K562 (cell line): ENCODE measurements at regions not wholly inside any gene's neighbourhood (a gene's known extent, or its start where the extent isn't known, plus 50 kb on each side); places are given as distances from the start of the nearest gene placed in this dataset.

Experiments used
- ATAC-seq: fragments of 200-7000 bp; cut with Tn5 transposase; 3 replicates; pipeline ENCODE4 v1.9.1; 2020; ENCODE audit warnings: moderate library complexity
- BruUV-seq: library from RNA; stranded (reverse); fragments of 400-500 nt; replicated peaks from 2 replicates; lab custom pipeline; 2021; lab: Mats Ljungman, UMichigan
- CTCF ChIA-PET: fragments of 300-600 bp; formaldehyde crosslinking; extraction: SDS; loops from one replicate; lab custom pipeline; 2021; ENCODE audit warnings: low intra/inter-chr PET ratio; lab: Yijun Ruan, JAX
- POLR2A ChIA-PET: fragments of 300-600, 350-650 bp; sonication (Branson Sonifier 250); formaldehyde crosslinking; extraction: SDS; loops from one replicate; lab custom pipeline; 2021; ENCODE audit warnings: antibody characterized with exemption, inconsistent platforms; lab: Yijun Ruan, JAX
- DNase-seq, 4 experiments: peaks; one replicate each; pipeline versions ENCODE4 v3.0.0 to v3.0.0-alpha.2; 2011 to 2018; ENCODE audit warnings: low spot score in 3 of 4, mixed read lengths in 3 of 4; ENCODE audit errors: extremely low read depth in 1 of 4
- FAIRE-seq: peaks from 2 replicates; lab custom pipeline; 2011; peaks lifted over from hg19 to GRCh38; lab: Jason Lieb, UNC
- H2AFZ ChIP-seq: 2 replicates; pipeline ENCODE4 v1.6.0; 2011; ENCODE audit warnings: low read depth, low read length, control low read depth, inconsistent platforms
- H3K27ac ChIP-seq: fragments of 200-600 bp; 3 replicates; pipeline ENCODE4 v1.8.0; 2011; ENCODE audit warnings: low read depth, mild to moderate bottlenecking, control low read depth, inconsistent platforms, low read length, moderate library complexity, mixed read lengths; ENCODE audit errors: extremely low read depth
- H3K27me3 ChIP-seq, 2 experiments: fragments of 300-600 bp in 1 of 2; 2 replicates in 1 of 2; 3 replicates in 1 of 2; pipeline versions ENCODE4 v1.6.0 to v1.8.0; 2011; ENCODE audit warnings: inconsistent platforms in 2 of 2, low read length in 2 of 2, mild to moderate bottlenecking in 1 of 2, mixed read lengths in 1 of 2, moderate library complexity in 1 of 2; ENCODE audit not compliant: control insufficient read depth in 2 of 2, insufficient read depth in 2 of 2
- H3K36me3 ChIP-seq: fragments of 300-600 bp; 3 replicates; pipeline ENCODE4 v1.8.0; 2011; ENCODE audit warnings: mild to moderate bottlenecking, low read length, inconsistent platforms; ENCODE audit not compliant: control insufficient read depth, insufficient read depth
- H3K4me1 ChIP-seq, 2 experiments: fragments of 200-600 bp in 1 of 2; replicated peaks in 1 of 2; 2 replicates in 1 of 2; 3 replicates in 1 of 2; pipeline versions ENCODE4 v1.5.1 to v1.8.0; 2011; ENCODE audit warnings: inconsistent platforms in 2 of 2, low read length in 2 of 2, mild to moderate bottlenecking in 1 of 2, mixed read lengths in 1 of 2, moderate library complexity in 1 of 2; ENCODE audit not compliant: control insufficient read depth in 2 of 2, insufficient read depth in 2 of 2
- H3K4me2 ChIP-seq: 2 replicates; pipeline ENCODE4 v1.6.1; 2011; ENCODE audit warnings: low read length, control low read depth, inconsistent platforms, mixed read lengths; ENCODE audit not compliant: insufficient read depth
- H3K4me3 ChIP-seq: fragments of 200-600 bp; sonication (generic), shearing (Covaris generic); 2 replicates; pipeline ENCODE4 v1.5.1; 2016; ENCODE audit warnings: control low read depth, inconsistent platforms
- H3K79me2 ChIP-seq: fragments of 200-600 bp; 3 replicates; pipeline ENCODE4 v1.8.0; 2011; ENCODE audit warnings: low read length, inconsistent platforms; ENCODE audit not compliant: control insufficient read depth, insufficient read depth
- H3K9ac ChIP-seq, 2 experiments: 2 replicates each; pipeline versions ENCODE4 v1.6.0 to v1.6.1; 2011; ENCODE audit warnings: low read depth in 2 of 2, low read length in 2 of 2, control low read depth in 1 of 2, inconsistent platforms in 1 of 2, mild to moderate bottlenecking in 1 of 2, mixed read lengths in 1 of 2; ENCODE audit not compliant: insufficient read depth in 1 of 2
- H3K9me1 ChIP-seq: one replicate; pipeline ENCODE4 v1.6.0; 2011; ENCODE audit warnings: inconsistent platforms, mild to moderate bottlenecking, low read length, moderate library complexity; ENCODE audit not compliant: control insufficient read depth, insufficient read depth
- H3K9me3 ChIP-seq: replicated peaks from 2 replicates; pipeline ENCODE4 v1.5.1; 2011; ENCODE audit warnings: low read depth, low read length, inconsistent platforms; ENCODE audit not compliant: control insufficient read depth, insufficient read depth
- H4K20me1 ChIP-seq: replicated peaks from 2 replicates; pipeline ENCODE4 v1.6.1; 2011; ENCODE audit warnings: low read length, inconsistent platforms, mixed read lengths; ENCODE audit not compliant: control insufficient read depth, insufficient read depth
- CCAR2 ChIP-seq: fragments of 200-400 bp; formaldehyde crosslinking; IDR thresholded peaks from 2 replicates; pipeline ENCODE4 v1.6.1; 2017; ENCODE audit warnings: mild to moderate bottlenecking, low read depth, low read length
- CTCF ChIP-seq, 3 experiments: IDR thresholded peaks in 2 of 3; conservative IDR thresholded peaks in 1 of 3; 2 replicates each; pipeline ENCODE4 v1.5.1; 2011 to 2012; ENCODE audit warnings: low read length in 3 of 3, mild to moderate bottlenecking in 3 of 3, control low read depth in 2 of 3, improper control_type of control experiment in 1 of 3, inconsistent platforms in 1 of 3, low read depth in 1 of 3, mixed read lengths in 1 of 3, moderate library complexity in 1 of 3; ENCODE audit not compliant: insufficient read depth in 2 of 3
- PURB ChIP-seq: sonication (generic); formaldehyde crosslinking; IDR thresholded peaks from 2 replicates; pipeline ENCODE4 v1.9.0; 2021; ENCODE audit warnings: low read depth, mild to moderate bottlenecking, missing genetic modification reagents
- U2AF2 ChIP-seq: fragments of 200-400 bp; formaldehyde crosslinking; optimal IDR thresholded peaks from 2 replicates; pipeline ENCODE3; 2017; ENCODE audit warnings: low read depth, mild to moderate bottlenecking, low read length
- WGBS: fragments of 100-300 bp; shearing (Covaris generic); methylation state at CpG from one replicate; pipeline ENCODE4 v1.1.6; 2016; ENCODE audit warnings: low coverage, mixed read lengths; ENCODE audit not compliant: insufficient coverage; ENCODE audit errors: missing lambda C conversion rate; 5-methylcytosine and 5-hydroxymethylcytosine counted together
- in situ Hi-C: fragments of 300-500 bp; cut with MboI; formaldehyde crosslinking; loops from 4 replicates; pipeline ENCODE4 v1.15.0; 2018; ENCODE audit warnings: inconsistent platforms, mixed read lengths
- intact Hi-C: fragments of 100-400 bp; cut with micrococcal nuclease; formaldehyde crosslinking; loops from 2 replicates; pipeline ENCODE4 v1.14.2; 2022

- Histone ChIP-seq H3K27ac (no peak overlapping the region), H4K20me1 (no peaks in the 10 kb centered on the region), H3K4me3 (no peak overlapping the region), H3K9ac (no peak overlapping the region), H2AFZ (no peak overlapping the region), H3K4me1 (no peaks in the 10 kb centered on the region), H3K9me1 (no peaks in the 10 kb centered on the region), H3K36me3 (no peaks in the 10 kb centered on the region), H3K9me3 (no peaks in the 10 kb centered on the region), H3K79me2 (no peaks in the 10 kb centered on the region), H3K27me3 (no peaks in the 10 kb centered on the region), H3K4me2 (no peak overlapping the region)
- no TSS peak for BruUV-seq
- POLR2A ChIA-PET = no interaction called here
- TF ChIP-seq CCAR2 (no peak), U2AF2 (no peak)
- no peak for FAIRE-seq
- WGBS = 0% methylated on average over 3 of the region's 3 CpGs
- CTCF ChIA-PET = no interaction called here
- in situ Hi-C loops (no loop called here), intact Hi-C loops (no loop called here)
- no peak for ATAC-seq
- no peak for DNase-seq
Measured at GRCh38 chr14:22052795-22053194, 379.2 kb upstream of the OR4E1 start.

GRCh38 chr14:22047115-22047514 is 373.5 kb upstream of the OR4E1 start:
- Histone ChIP-seq H4K20me1 (no peaks in the 10 kb centered on the region), H3K27me3 (no peaks in the 10 kb centered on the region), H3K4me1 (no peaks in the 10 kb centered on the region), H3K9ac (no peak overlapping the region), H3K4me2 (no peak overlapping the region), H3K4me3 (no peak overlapping the region), H3K27ac (no peak overlapping the region), H3K9me3 (no peaks in the 10 kb centered on the region), H3K79me2 (no peaks in the 10 kb centered on the region), H2AFZ (no peak overlapping the region), H3K9me1 (no peaks in the 10 kb centered on the region), H3K36me3 (no peaks in the 10 kb centered on the region)
- peak; percentile 64; the same call in 1 of the 3 replicates for ATAC-seq
- peak in 2 of 4 experiments; percentile 5 to 13 for DNase-seq
- ChIA-PET CTCF (no interaction called here), POLR2A (interaction anchor here (0.5 kb wide), 1 partner anchor 19 kb away, joined by 3 read pairs; no protein-coding TSS in a partner anchor)
- intact Hi-C loops = no loop called here
- TF ChIP-seq CTCF (IDR thresholded peaks at IDR 0.05 in 2 of 3, conservative IDR thresholded peaks at IDR 0.05 in 1 of 3; ENCODE audit: insufficient read depth in 2 of 3, low read depth in 1 of 3, low read length in 3 of 3) = peak; percentile 21 to 37 (median 27); a peak in 3 of 6 replicates
- TF ChIP-seq PURB (CRISPR knock-in tag) = no peak
- WGBS = 0% methylated on average over 3 of the region's 3 CpGs
- BruUV-seq = no TSS peak
- no peak for FAIRE-seq
- in situ Hi-C loops = no loop called here
